Hematopoietic multipotent progenitor cell (in vitro differentiated cells): ENCODE measurements at regions not wholly inside any gene's neighbourhood (a gene's known extent, or its start where the extent isn't known, plus 50 kb on each side); places are given as distances from the start of the nearest gene placed in this dataset.

Source experiments
- DNase-seq, 3 donors: peaks; one replicate each; pipeline ENCODE4 v3.0.0-alpha.2; 2011 to 2015; ENCODE audit warnings: low read depth in 2 of 3, low spot score in 2 of 3

DNA sequence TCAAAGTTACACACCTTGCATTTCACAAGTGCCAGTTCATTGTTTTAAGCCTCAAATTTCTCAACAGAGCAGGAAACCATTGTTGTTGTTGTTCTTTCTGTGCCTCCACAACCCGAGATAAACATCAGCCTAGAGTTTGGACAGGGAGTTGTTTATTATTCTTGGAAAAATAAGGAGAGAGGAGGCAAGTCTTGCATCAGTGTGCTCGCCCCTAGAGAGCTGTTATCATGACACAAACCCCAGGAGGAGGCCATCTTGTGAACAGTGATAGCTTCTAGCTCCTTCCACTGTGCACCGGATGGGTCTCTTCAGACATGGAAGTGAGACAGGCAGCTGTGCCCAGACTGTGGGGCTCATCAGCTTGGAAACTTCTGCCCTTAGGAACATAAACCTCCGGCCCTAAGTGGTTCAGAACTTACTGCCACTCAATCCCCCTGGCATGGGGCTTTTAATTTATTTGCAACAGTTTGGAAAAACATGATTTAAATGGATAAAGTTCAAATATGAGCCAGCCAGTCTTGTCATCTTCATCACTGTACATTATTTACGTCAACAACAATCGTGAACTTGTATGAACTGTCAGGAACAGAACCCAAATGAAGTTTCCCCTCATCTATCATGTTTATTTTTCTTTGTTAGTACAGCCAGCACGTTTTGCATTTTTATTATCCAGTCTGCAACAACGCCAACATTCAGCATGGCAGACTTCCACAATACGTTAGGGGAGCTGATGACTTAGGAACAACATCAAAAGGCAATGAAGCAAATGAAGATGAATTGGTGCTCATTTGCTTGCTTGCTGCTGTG, 181.7 kb upstream of the S1PR3 start:
- DNase-seq: no peak

DNA sequence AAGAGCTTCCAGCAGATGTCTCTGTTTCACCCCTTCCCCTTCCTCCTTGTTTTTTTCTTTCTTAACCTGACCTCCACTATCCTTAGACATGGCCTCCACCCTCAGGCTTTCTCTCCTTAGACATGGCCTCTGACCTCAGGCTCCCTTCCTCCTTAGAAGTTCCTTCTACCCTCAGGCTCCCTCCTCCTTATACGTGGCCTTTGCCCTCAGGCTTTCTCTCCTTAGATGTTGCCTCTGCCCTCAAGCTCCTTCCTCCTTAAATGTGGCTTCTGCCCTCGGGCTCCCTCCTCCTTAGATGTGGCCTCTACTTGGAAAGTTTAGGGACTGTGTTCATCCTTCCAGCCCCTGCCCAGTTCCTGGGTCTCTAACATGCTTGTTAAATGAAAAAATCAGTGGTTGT, 180.4 kb upstream of the S1PR3 start:
- no peak for DNase-seq

DNA sequence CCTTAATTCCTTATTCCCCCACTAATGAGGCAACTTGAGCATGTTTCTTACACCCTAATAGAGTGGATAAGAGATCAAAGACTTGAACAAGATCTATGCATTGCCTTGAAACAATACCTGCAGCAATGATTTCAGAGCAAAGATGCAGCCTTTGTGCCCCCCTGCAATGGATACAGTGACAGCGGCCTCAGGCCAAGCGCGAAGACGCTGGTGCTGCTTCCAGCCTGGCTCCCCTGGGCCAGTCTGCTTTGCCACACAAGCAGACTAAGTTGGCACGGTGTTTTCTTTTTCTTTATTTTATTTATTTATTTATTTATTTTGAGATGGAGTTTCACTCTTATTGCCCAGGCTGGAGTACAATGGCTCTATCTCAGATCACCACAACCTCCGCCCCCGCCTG, 179.8 kb upstream of the S1PR3 start:
- DNase-seq: no peak

DNA sequence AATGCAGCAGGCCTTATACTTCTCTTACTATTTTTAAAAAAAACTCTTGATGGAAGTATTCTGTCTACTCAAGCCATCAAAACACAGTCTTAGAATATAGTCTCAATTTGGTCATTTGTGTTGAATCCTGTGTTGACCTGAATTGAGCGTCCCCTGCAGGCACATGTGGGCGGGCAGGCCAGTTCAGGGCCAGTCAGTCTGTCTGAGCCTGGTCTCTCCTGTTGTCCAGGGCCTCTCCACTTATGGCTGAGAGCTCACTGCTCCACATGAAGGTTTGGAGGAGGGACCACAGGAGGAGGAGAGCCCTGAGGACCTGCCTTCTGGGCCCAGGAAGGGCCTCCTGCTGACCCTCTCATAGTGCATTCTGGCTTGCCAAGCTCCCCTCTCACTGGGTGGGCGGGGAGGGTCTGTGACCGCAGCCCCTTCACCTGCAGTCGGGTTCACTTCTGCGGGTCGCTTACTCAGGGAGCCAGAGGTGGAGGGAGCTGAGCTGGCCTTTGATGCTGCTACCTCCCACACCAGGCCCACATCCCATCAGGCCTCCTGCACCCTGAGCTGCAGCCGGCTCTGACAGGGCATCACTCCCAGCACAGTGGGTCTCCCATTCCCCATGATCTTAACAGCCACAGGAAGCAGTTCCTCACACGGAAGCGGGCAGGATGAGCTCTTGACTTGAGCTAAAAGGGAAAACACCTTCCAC, 178.2 kb upstream of the S1PR3 start:
- no peak for DNase-seq

DNA sequence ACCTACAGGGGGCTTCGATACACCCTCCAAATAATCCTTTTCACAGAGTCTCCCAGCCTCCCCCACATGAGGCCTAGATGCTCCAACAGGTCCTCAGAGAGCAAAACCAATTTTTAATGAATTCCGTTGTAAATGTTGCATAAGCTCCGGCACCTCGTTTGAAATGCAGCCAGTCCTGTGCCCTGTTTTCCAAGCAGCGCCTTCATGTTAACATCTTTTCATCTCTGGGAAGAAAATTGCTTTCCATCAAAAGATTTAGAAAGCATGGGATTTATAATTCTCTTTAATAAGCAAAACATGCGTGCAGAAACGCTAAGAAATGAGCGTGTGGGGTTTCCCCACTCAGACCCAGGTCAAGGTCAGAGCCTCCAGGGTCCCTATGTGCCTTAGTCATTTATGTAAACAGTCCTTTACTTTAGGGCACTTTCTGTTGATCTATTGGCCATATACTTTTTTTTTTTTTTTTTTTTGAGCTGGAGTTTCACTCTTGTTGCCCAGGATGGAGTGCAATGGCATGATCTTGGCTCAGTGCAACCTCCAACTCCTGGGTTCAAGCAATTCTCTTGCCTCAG, 177.5 kb upstream of the S1PR3 start:
- no peak for DNase-seq

DNA sequence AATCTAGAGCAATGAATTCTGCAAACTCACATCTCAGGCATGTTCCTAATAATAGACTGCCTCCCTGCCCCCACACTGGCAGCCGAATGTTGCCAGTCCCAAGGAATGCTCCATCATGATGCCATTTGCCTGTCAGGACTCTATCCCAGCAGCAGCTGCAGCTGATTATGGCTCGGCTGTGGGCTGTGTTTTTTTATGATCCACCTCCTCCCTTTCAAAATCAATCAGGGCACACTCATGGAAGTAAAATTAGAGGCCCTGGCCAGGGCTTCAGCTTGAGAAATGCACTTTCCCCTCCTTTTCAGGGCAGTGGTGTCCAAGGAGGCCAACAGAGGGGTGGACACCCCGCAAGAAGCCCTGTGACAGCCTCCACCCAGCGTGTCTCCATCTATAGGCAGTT, 176.7 kb upstream of the S1PR3 start:
- DNase-seq: no peak

DNA sequence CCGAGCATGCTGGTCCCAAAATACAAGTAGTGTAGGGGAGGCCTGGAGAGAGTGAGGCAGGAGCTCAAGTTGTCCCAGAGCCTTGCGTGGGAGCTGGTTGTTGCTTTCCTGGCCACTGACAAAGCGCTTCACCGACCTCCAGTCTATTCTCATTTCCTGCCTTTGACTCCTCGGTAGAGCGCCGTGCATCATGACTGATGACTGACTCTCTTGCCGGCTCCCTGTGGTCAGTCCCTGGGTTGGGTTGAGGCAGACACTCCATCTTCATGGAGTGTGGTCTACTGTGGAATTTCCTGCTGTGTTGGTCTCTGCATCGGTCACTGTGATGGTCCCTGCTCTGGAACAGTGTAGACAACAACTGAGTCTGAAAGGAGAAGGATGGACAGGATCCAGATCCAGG, 175.1 kb upstream of the S1PR3 start:
- DNase-seq: no peak

DNA sequence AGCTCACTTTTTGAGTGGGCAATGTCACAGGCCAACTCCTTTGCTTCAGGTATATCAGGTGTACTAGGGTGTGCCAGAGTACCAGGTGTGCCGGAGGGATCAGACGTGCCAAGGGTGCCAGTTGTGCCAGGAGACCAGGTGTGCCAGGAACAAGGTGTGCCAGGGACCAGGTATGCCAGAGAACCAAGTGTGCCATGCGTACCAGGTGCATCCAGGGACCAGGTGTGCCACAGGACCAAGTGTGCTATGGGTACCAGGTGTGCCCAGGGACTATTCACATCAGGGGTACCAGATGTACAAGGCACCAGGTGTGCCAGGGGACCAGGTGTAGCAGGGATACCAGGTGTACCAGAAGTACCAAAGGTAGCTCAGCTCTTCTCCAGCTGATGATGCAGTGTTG, 174.7 kb upstream of the S1PR3 start:
- DNase-seq: no peak

DNA sequence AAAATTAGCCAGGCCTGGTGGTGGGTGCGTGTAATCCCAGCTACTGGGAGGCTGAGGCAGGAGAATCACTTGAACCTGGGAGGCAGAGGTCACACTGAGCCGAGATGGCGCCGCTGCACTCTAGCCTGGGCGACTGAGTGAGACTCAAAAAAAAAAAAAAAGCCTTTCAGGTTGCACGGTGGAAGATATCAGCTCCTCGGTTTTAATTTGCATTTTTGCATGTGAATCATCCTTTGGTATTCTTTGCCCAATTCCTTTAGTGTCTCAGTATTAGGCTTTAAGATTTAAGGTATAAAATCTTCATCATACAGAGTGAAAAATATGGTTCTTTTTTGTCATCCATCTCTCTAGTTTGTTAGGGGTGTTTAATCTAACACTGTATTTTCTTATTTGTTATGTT, 173.6 kb upstream of the S1PR3 start:
- DNase-seq: no peak

DNA sequence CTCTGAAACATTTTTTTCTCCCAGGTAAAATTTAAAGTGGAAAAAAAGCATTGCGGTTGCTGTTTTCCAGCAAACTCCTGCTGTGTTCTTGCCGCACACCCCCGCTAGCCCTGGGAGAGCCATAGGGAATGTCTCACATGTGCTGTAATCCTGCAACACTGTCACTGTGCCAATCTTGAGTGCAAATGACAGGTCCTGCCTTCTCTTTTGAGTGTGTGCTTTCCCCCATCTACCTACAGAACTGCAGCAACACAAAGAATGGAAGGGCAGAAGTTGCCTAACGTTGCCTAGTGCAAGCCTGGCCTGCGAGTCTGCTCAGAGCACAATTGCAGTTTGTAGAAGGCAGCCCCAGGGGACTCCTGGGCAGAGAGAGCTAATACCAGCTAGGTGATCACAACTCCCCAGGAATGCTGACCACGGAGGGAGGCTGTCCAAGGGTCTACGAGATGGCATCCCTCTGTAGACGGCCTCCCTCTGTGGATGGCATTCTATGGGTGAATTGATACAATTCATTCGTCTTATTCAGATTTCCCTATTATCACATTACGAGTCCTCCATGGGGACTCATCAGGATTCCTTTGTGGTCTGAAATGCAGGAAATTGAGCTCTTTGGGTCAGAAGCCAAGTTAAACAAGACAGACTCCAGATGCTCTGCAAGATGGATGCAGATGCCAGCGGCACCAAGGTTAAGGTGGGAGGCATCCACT, 172.6 kb upstream of the S1PR3 start:
- no peak for DNase-seq

DNA sequence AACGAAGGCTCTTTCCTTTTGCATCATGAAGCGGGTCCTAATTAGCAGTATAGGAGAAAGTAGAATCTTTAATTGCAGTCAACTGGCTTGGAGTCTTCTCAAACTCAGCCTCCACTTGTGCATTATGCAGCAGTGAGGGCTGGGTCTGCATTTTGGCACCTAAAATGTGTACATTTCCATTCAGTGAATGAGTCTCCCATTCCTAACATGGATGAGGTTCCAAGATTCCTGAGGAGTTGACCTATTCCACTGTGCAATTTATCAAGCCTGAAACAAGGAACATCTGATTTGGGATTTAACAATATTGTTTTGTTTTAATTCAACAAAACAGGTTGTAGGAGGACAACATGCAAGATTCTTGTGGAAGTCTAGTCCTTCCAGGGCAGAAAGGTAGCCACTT, 171.8 kb upstream of the S1PR3 start:
- DNase-seq: no peak

DNA sequence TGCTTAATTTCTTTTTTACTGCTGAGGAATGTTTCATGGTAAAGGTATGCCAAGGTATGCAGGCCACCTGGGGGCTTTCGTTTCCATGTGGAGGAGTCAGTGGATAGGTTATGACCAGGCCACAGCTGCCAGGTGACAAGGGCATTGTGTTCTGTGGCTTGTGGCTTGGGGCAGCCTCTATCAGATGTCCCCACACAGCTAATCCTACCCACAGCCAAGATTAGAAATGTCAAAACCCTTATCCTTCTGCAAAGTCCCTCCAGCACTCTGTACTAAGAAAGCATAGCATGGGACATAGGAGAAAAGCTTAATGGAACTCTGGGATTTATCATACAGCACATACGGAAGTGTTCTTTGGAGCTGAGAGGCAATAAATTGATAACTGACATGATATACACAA, 171.2 kb upstream of the S1PR3 start:
- DNase-seq: no peak

DNA sequence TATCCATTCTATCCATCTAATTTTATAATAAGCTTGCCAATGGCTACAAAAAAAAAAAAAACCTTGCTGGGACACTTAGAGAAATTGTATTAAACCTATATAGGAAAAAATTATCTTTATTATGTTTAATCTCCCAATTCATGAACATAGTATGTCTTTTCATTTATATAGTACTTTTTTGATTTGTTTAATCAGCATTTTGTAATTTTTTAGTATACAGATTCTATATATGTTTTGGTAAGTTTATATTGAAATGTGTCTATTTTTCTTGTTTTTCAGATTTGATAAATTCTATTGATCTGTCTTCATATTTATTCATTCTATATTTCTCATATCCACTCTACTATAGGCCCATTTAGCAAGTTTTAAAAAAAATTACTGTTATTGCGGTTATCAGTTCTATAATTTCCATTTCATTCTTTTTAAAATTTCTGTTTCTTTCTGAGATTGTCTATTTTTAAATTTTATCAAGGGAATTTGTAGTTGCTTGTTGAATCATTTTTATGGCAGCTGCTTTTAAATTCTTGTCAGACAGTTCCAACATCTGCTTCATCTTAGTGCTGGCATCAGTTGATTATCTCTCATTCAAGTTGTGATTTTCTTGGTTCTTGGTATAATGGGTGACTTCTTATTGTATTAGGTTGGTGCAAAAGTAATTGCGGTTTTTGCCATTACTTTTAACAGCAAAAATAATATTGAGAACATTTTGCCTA, 170.1 kb upstream of the S1PR3 start:
- DNase-seq: no peak

DNA sequence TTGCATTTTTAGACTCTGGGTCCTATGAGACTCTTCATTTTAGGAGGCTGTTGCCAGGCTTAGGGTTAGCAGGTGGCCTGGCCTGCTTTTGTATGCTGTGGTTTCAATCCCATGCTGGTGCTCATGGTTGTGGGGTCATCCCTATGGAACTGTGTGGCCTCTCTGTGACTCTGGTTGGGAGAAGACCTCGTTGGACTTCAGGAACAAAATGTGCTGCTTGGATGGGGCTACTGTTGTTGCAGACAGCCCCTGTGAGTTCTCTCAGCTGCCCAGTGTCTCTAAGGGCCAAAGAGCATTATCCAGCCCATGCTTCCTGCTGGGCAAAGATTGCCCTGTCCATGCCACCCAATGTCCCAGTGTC, 169.5 kb upstream of the S1PR3 start:
- DNase-seq: no peak

DNA sequence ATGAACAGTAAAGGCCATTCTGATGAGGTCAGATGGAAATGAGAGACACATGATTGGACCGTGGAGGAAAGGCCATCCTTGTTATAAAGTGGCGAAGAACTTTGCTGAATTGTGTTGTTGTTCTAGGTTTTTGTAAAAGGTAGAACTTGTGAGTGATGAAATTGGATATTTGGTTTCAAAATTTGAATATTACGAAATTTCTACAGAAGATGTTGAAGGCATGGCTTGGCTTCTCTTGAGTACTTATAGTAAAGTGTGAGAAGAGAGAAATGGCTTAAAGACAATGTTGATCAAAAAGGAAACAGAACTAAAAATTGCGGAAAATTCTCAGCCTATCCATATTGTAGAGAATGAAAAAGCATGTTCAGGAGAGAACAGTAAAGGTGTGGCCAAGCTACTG, 166.6 kb upstream of the S1PR3 start:
- DNase-seq: no peak

DNA sequence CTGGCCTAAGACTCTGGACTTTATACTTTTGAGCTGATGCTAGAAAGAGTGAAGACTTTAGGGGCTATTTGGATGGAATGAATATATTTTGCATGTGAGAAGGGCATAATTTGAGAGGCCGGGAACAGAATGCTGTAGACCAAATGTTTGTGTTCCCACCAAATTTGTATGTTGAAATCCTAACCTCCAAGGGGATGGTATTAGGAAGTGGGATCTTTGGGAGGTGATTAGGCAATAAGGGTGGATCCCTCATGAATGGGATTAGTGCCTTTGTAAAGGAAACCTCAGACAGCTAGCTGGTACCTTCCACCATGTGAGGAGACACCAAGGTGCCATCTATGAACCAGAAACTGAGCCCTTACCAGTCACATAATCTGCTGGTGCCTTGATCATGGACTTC, 165.1 kb upstream of the S1PR3 start:
- DNase-seq: no peak

DNA sequence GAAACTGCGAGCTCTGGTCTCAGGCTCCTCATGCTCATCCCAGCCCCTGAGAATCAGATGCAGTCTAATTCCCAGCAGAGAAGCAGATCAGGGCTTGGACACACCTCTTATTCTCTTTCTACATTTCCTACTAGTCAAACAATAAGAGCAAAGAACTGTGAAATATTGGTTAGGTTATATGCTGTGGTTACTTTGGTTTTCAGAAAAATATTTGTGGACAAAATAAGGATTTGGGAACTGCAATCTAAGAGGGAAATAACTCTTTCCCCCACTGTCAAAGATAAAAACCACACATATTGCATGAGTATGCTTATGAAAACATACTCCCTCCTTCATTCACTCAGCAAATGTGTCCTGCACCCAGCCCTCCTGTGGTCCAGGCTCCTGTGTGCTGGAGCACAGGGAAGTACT, 164.5 kb upstream of the S1PR3 start:
- DNase-seq: no peak

DNA sequence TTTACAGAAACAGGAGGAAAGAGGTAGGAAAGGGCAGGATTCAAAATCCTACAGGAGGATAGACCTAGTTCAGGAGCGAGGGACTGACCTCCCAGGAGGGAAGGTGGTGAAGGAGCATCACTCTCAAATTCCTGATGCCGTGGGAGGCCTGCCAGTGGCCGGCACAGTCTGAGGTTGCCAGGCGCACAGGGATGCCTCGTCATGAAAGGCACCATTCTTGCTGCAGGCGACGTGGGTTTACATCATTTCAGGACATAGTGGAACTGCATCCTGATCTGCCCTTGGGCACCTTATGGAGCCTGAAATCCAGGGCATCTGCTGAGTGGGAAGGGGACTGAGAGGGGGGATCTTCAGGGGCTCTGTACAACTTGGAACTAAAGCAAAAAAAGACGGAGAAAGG, 163.2 kb upstream of the S1PR3 start:
- DNase-seq: no peak

DNA sequence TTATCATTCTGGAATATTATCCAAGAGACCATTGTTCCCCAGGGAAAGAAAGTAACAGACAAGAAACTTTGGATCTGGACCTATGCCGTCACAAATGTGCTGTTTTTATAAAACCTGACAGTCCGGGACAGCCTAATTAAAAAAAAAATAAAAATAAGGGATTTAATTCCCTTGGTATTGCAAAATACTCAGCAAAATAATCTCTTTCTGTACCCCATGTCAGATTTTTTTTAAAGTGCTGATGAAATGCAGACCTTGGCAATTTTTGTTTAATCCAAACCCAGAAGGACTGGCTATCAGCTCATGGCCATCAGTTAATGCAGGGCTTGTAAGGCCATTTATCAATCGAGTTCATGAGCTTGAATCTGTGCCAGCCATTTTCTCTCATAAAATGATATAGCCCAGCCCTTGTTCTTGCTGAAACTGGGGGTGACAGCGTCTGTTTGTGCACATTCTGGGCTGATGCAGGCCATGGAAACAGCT, 162.7 kb upstream of the S1PR3 start:
- no peak for DNase-seq

DNA sequence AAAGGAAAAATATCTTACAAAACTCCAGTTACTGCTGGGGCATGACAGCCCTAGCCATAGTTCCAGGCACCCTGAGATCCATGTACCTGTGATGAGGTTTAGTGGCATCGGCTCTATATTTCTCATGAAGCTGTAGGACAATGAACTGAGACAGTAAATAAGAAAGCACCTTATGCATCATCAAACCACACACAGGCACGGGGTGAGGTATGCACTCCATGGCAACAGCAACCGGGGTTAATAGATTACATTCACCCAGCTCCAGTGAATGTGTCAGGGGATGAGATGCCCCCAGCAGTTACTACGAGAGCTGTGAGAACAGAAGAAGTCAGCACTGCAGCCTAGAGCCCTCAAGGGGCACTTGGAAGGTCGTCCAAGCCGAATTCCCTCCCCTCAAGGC, 162.0 kb upstream of the S1PR3 start:
- DNase-seq: no peak
